Stimulated activated CD8-positive, alpha-beta memory T cell treated with anti-CD3 and anti-CD28 coated beads, Interleukin-7, amount 100 ng/mL, for 24 hours (primary cell): ENCODE measurements at regions not wholly inside any gene's neighbourhood (a gene's known extent, or its start where the extent isn't known, plus 50 kb on each side); places are given as distances from the start of the nearest gene placed in this dataset.
"Not testable (repeated sequence)": the region's sequence is repeated elsewhere in the genome, so short reads cannot be mapped to it uniquely, and the experiment has no call there.

Experiments used
- DNase-seq: peaks from one replicate; pipeline ENCODE4 v3.0.0-alpha.2; 2020; ENCODE audit warnings: low read depth

DNA sequence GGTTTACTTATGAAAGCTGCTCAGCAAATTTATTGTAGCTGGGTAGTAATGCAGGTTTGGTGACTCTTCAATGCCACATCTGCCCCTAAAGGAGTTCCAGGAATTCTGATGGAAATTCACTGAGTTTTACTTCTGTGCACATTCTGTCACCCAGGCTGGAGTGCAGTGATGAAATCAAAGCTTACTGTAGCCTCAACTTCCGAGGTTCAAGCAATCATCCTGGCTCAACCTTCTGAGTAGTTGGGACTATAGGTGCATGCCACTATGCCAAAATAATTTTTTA lies 150.6 kb upstream of the RUNX1 start:
- no peak for DNase-seq

DNA sequence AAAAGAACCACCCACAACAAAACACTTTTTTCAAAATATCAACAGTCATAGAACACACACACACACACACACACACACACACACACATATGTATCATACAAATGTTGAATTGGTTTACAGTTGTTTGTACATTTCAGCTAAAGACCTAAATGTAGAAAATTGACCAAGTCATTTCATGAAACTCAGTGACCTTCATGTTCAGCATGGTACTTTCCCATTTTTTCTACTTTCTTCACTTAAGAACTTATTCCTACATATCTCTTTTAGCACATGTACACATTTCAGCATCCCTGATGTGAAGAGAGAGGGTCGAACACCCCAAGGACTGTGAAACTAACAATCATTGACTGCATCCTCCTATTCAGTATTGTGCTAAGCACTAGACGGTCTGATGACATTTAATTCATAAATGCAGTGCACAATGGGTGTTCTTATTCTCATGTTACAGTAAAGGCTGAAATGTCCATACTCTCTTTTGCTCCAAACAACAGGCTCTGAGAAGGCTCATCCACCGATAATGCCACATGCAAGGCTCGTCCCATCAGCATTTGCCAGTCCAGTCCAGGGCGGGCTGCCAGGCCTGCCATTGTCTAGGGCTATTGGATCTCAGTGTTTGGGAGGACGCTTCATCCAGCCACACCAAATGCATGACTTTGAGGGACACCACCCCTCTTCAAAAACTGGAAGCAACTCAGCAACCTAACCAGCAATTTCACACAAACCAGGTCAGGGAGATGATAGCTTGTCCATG lies 150.1 kb upstream of the RUNX1 start:
- no peak for DNase-seq

GRCh38 chr21:35198565-35198964 lies 149.5 kb upstream of the RUNX1 start:
- DNase-seq = no peak

DNA sequence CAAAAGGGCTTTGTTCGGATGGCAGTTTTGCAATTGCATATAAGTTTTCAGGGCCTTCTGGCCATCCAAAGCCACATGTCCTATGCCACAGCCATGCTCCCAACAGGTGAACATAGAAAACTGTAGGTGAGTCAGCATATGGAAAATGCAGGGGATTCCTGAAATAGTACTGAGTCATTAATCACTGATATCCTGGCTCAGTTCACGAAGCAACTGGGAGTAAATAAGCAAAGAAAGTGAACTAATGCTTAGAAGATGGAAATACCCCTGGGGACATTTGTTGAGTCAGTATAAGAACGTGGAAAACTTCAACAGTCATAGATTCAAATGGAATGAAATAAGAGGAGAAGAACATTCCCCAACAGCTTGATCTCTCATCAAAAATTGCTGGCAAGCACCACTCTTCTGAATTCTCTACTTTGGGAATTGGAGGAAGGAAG lies 148.9 kb upstream of the RUNX1 start:
- DNase-seq = no peak

- DNase-seq = no peak
These were observed 148.1 kb upstream of the RUNX1 start for GRCh38 chr21:35197191-35197590.

DNA sequence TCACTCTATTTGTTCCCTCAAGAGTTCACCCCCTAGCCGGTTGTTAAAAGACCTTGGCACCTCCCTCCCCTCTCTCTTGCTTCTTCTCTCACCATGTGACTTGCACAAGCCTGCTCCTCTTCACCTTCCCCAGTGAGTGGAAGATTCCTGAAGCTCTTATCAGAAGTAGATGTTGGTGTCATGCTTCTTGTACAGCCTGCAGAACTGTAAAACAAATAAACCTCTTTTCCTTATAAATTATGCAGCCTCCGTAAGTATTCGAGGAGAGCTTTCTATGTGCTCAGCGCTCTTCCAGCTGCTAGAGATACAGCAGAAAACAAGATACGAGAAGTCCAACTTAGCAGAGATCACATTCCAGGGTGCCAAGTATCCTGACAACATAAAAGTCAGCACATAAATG lies 147.0 kb upstream of the RUNX1 start:
- DNase-seq = no peak

- no peak for DNase-seq
These were observed 146.1 kb upstream of the RUNX1 start for GRCh38 chr21:35195232-35195631.

GRCh38 chr21:35191754-35192153 lies 142.7 kb upstream of the RUNX1 start:
- DNase-seq = no peak

- no peak for DNase-seq
These were observed 142.0 kb upstream of the RUNX1 start for GRCh38 chr21:35191128-35191527.

DNA sequence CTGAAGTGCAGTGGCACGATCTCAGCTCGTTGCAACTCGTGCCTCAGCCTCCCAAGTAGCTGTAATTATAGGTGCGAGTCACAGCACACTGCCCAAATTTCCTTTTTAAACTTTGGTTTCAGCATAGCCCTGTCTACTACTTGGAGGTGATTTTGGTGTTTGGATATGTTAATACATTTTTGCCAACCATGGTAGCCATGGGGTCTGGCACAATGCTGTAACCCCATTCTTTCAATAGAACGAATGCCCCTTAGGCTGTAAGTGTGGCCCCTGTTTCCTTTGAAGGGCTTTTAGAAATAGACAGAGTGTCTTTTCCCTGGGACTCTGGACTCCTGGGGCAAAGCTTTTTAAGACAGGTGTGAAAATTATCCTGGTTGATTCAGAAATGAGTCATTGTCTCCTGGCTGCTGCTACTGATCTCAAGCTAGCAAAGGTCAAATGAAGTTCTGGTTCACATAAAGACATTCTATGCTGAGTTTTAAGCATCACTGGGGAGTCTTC lies 141.1 kb upstream of the RUNX1 start:
- DNase-seq = no peak

- no peak for DNase-seq
These were observed 140.2 kb upstream of the RUNX1 start for GRCh38 chr21:35189077-35189863.

DNA sequence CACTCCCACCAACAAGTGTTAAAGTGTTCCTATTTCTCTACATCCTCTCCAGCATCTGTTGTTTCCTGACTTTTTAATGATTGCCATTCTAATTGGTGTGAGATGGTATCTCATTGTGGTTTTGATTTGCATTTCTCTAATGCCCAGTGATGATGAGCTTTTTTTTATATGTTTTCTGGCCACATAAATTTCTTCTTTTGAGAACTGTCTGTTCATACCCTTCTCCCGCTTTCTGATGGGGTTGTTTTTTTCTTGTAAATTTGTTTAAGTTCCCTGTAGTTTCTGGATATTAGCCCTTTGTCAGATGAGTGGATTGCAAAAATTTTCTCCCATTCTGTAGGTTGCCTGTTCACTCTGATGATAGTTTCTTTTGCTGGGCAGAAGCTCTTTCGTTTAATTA lies 134.3 kb upstream of the RUNX1 start:
- not testable (repeated sequence) for DNase-seq

DNA sequence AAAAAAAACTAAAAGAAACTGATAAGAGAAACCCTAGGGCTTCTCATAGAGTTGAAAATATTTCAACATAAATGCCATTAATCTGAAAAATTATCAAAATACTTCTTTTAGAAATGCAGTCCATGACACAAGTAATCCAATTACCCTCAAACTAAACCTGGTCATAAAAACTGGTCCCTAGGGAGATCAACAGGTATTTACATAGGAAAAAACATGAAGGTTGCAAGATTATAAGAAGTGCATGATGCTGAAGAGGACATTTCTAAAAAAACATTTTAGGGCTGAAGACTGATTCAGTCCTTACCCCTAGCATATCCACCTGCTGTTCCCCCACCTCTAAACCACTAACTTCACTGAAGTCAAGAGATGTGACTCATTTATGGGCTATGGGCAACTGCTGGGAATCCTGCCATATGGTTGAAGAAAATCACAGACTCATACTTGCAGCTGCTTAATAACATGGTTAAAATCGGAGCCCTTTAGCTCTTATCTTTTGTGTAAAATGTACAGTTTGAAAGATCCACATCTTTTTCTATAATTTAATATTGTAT lies 131.0 kb upstream of the RUNX1 start:
- DNase-seq = no peak

GRCh38 chr21:35178827-35179226 lies 129.7 kb upstream of the RUNX1 start:
- DNase-seq = no peak

- DNase-seq = no peak
These were observed 129.0 kb upstream of the RUNX1 start for GRCh38 chr21:35178098-35178497.

DNA sequence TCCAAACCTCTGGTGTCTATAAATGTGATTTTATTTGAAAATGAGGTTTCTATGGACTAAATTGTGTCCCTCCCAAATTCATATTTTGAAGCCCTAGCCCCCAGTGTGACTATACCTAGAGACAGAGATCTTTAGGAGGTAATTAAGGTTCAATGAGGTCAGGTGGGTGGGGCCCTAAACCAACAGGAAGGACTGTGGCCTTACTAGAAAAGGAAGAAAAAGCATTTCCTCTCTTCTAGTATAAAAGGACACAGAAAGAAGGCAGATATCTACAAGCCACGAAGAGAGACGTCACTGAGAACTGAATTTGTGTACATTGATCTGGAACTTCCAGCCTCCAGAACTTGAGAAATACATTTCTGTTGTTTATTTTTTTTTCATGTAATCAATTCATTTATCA lies 123.1 kb upstream of the RUNX1 start:
- no peak for DNase-seq

- no peak for DNase-seq
These were observed 122.3 kb upstream of the RUNX1 start for GRCh38 chr21:35171385-35171784.

DNA sequence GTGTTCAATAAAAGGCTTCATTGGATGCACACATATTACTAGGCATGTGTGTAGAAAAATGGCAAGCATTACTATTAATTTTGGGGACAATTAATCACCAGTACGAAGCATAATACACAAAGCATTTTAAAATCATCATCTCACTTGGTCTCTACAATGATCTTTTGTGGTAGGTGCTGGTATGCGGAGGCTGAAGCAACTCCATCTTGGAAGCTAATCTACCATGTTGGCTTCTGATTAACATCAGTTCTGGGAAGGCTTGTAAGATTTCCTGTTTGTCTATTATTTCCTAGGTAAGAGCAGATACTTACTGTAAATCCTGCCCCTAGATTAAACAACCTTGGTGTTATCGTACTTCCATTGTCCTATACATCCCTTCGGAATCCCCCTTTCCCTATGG lies 121.7 kb upstream of the RUNX1 start:
- no peak for DNase-seq

DNA sequence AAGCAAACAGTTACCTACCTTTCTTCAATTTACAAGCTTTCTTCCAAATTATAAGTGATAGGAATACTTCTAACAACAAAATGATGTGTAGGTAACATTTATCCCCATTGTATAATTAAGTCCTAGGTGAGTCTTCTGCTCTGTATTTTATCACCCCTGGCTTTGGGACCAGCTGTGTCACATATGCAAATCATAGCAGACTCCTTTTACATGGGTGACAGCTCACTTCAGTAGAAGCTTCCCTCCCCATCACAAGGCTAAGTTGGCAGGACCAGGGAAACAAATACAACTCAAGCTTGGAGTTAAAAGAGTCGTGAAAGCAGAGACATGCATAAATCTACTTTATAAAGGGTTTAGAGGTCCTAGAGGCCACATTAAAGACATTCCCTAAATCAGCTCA lies 121.1 kb upstream of the RUNX1 start:
- no peak for DNase-seq

- no peak for DNase-seq
These were observed 120.5 kb upstream of the RUNX1 start for GRCh38 chr21:35169574-35169973.

DNA sequence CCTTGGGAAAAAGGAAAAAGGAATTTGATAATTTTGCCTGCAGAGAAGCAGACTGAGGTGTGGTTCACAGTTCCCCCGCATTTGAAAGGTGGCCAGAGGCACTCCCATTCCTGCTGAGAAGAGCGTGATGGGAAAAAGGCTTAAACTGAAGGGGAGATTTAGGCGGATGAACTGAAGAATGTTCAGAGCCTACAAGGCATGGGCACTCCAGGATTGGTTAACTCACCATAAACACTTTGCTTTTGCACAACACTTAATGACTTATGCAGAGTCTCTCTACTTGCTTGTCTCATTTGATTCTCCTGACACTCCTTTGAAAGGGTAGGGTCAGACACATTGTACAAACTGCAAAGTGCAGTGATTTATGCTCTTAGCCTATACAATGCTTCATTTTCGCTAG lies 119.6 kb upstream of the RUNX1 start:
- no peak for DNase-seq

DNA sequence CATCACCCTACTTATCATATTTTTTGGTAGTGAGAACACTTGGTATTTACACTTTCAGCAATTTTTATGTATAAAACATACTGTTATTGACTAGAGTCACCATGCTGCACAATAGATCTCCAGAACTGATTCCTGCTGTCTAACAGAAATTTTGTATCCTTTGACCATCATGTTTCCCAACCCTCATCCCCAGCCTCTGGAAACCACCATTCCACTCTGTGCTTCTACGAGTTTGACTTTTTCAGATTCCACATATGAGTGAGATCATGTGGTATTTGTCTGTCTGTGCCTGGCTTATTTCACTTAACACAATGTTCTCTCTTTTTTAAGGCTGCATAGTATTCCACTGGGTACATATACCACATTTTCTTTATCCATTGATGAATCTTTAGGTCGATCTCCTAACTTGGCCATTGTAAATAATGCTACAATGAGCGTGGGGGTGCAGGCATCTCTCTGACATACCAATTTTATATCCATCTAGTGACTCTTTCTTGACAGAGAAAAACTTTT lies 115.9 kb upstream of the RUNX1 start:
- no peak for DNase-seq

GRCh38 chr21:35164380-35164779 lies 115.3 kb upstream of the RUNX1 start:
- no peak for DNase-seq
